Memory B cell (primary cell): ENCODE measurements at regions not wholly inside any gene's neighbourhood (a gene's known extent, or its start where the extent isn't known, plus 50 kb on each side); places are given as distances from the start of the nearest gene placed in this dataset.
"Not testable (repeated sequence)": the region's sequence is repeated elsewhere in the genome, so short reads cannot be mapped to it uniquely, and the experiment has no call there.

Experiments
- ATAC-seq: fragments of 150-1000 bp; cut with Tn5 transposase; 2 replicates; pipeline ENCODE4 v1.10.0; 2021; ENCODE audit warnings: low read depth, mild to moderate bottlenecking, moderate library complexity
- DNase-seq, 2 donors: peaks; one replicate each; pipeline ENCODE4 v3.0.0; 2022; ENCODE audit warnings: low spot score in 2 of 2
- H3K27ac Mint-ChIP-seq: one replicate; pipeline ENCODE4 v1.8.0; 2022; ENCODE audit warnings: mild to moderate bottlenecking, moderate library complexity, mixed read lengths
- H3K27me3 Mint-ChIP-seq: one replicate; pipeline ENCODE4 v1.8.0; 2022; ENCODE audit warnings: mixed read lengths
- H3K36me3 Mint-ChIP-seq: one replicate; pipeline ENCODE4 v1.8.0; 2022; ENCODE audit warnings: mild to moderate bottlenecking, mixed read lengths
- H3K4me1 Mint-ChIP-seq: one replicate; pipeline ENCODE4 v1.8.0; 2022; ENCODE audit warnings: mixed read lengths
- H3K4me3 Mint-ChIP-seq: one replicate; pipeline ENCODE4 v1.8.0; 2022; ENCODE audit warnings: mild to moderate bottlenecking, moderate library complexity, mixed read lengths
- H3K9me3 Mint-ChIP-seq: one replicate; pipeline ENCODE4 v1.8.0; 2022; ENCODE audit warnings: mixed read lengths

DNA sequence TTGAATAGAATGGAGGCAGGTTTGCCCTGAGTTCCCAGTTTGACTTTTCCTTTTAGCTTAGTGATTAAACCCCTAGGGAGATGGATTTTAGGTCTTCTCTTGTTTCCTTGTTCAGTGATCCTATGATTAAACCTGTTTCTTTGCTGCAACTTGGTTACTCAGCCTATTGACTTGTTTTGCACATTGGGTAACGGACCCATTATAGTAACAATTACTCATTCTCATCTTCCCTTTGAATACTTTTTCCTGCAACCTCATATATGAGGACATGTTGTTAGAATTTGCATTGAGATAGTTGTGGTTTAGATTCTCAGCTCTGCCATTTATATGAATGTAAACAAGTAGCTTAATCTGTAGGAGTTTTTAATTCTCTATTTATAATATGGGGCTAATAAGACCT is 489.2 kb upstream of the CNTN5 start:
- no peaks in the 10 kb centered on the region for H3K27me3 Mint-ChIP-seq
- no peaks in the 10 kb centered on the region for H3K36me3 Mint-ChIP-seq
- no peaks in the 10 kb centered on the region for H3K4me1 Mint-ChIP-seq
- DNase-seq, result no peak
- H3K27ac Mint-ChIP-seq, result no peak overlapping the region
- no peak overlapping the region for H3K4me3 Mint-ChIP-seq
- peaks cover 3% of the 10 kb centered on the region for H3K9me3 Mint-ChIP-seq
- no peak for ATAC-seq

DNA sequence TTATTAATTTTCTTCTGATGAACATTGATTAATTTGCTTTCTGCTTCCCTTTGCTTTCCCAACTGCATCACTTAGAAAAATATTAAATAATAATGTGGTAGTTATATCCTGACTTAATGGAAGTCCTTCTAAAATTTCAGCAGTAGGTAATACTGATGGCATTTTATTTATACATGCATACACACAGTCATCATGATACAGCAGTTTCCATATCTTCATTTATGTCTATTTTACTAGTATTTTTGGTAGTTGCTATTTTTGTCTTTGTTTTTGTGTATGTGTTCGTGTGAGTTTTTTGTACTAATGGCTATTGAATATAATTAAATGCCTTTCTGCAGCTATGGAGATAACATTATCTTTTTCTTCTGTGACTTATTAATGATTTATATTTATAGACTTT is 484.7 kb upstream of the CNTN5 start:
- H3K4me1 Mint-ChIP-seq, result peaks cover 2% of the 10 kb centered on the region
- no peaks in the 10 kb centered on the region for H3K27me3 Mint-ChIP-seq
- ATAC-seq (no peak), DNase-seq (no peak)
- no peaks in the 10 kb centered on the region for H3K36me3 Mint-ChIP-seq
- H3K27ac Mint-ChIP-seq, result no peak overlapping the region
- no peak overlapping the region for H3K4me3 Mint-ChIP-seq
- peaks cover 4% of the 10 kb centered on the region for H3K9me3 Mint-ChIP-seq

DNA sequence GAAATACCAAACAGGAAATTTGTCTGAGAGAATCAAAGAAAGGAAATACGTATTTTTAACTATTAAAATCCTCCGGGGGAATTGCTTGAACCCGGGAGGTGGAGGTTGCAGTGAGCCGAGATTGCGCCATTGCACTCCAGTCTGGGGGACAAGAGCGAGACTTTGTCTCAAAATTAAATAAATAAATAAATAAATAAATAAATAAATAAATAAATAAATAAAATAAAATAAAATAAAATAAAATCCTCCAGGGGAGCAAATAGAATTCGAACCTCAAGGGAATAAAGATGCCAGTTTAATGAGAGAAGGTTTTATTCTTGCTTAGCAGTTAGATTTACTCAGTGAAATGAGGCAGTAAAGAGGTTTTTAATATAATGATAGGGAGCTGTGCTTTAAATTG is 482.4 kb upstream of the CNTN5 start:
- H3K27ac Mint-ChIP-seq, H3K9me3 Mint-ChIP-seq, H3K4me3 Mint-ChIP-seq, ATAC-seq, H3K36me3 Mint-ChIP-seq, DNase-seq, H3K27me3 Mint-ChIP-seq, H3K4me1 Mint-ChIP-seq: not testable (repeated sequence)

DNA sequence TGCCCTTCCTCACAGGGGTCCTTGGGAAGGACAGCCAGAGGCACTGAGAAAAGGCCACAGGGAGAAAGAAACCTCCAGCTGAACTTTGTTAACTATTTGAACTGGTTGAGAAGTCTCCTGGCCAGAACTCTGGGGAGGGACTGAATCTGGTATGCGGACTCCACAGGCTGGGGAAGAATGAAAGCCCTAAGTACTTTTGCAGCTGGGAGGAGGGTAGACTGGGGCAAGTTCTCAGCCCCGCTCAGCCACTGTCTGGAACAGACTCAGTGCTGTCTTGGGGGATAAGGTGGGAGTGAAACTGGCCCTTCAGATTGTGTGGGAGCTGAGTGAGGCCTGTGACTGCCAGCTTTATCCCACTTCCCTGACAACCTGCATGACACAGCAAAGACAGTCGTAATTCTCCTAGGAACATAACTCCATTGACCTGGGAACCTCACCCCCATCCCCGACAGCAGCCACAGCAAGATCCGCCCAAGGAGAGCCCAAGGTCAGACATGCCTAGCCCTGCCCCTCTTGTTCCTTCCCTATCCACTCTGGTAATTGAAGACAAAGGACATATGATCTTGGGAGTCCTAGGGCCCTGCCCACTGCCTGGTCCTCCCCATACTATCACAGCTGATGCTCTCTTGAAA is 475.1 kb upstream of the CNTN5 start:
- no peak overlapping the region for H3K27ac Mint-ChIP-seq
- H3K9me3 Mint-ChIP-seq, result peaks cover 1% of the 10 kb centered on the region
- DNase-seq, result no peak
- no peaks in the 10 kb centered on the region for H3K27me3 Mint-ChIP-seq
- H3K36me3 Mint-ChIP-seq, result no peaks in the 10 kb centered on the region
- ATAC-seq, result no peak
- no peaks in the 10 kb centered on the region for H3K4me1 Mint-ChIP-seq
- no peak overlapping the region for H3K4me3 Mint-ChIP-seq

DNA sequence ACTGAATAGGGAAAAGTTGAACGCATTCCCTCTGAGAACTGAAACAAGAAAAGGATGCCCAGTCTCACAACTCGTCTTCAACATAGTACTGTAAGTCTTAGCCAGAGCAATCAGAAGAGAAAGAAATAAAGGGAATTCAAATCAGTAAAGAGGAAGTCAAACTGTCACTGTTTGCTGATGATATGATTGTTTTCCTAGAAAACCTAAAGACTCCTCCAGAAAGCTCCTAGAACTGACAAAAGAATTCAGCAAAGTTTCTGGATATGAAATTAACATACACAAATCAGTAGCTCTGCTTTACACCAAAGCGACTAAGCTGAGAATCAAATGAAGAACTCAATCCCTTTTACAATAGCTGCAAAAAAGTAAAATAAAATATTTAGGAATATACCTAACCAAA is 471.2 kb upstream of the CNTN5 start:
- Mint-ChIP-seq H3K9me3 (peaks cover 1% of the 10 kb centered on the region), H3K4me1 (no peaks in the 10 kb centered on the region), H3K27ac (no peak overlapping the region), H3K4me3 (no peak overlapping the region), H3K27me3 (no peaks in the 10 kb centered on the region), H3K36me3 (no peaks in the 10 kb centered on the region)
- ATAC-seq, result no peak
- no peak for DNase-seq

DNA sequence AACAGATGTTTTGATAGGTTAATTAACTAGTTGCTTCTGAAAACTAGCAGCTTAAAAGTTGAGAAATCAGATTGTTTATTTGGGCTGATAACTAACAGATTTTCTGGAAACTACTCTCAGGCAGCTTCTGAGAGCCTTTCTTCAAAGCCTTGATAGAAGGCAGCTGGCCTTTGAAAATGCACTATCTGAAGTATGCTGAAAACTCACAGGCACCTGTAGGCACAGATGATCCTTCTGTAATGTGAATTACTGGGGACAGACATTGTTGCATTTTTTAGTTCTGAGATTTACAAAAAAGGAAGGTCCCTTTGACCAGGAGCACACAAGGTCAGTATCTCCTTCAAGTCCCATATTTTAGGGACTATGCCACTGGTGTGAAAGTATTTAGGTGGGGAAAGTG is 460.8 kb upstream of the CNTN5 start:
- Mint-ChIP-seq H3K4me1 (no peaks in the 10 kb centered on the region), H3K9me3 (no peaks in the 10 kb centered on the region), H3K36me3 (no peaks in the 10 kb centered on the region), H3K27ac (no peak overlapping the region), H3K4me3 (no peak overlapping the region), H3K27me3 (no peaks in the 10 kb centered on the region)
- ATAC-seq (no peak), DNase-seq (no peak)

DNA sequence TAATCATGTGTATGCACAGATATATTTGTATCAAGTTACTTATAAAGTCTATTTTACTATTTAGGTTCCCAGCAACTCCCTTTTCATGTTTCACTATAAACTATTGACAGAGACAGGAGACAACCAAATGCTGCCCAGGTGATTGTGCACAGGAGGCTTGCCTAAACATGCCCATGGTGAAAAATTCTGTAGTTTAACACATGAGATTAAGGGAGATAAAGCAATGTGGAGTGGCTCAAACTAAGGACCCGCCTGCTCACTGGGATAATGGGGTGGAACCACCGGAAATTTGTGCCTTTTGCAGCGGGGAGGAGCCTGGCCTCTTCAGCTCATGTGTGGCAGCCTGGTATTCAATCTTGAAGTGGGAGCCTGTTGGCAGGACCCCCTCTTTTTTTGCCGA is 459.5 kb upstream of the CNTN5 start:
- H3K27me3 Mint-ChIP-seq, result no peaks in the 10 kb centered on the region
- H3K4me1 Mint-ChIP-seq, result no peaks in the 10 kb centered on the region
- ATAC-seq (no peak), DNase-seq (no peak)
- no peaks in the 10 kb centered on the region for H3K36me3 Mint-ChIP-seq
- no peaks in the 10 kb centered on the region for H3K9me3 Mint-ChIP-seq
- H3K4me3 Mint-ChIP-seq, result no peak overlapping the region
- no peak overlapping the region for H3K27ac Mint-ChIP-seq

DNA sequence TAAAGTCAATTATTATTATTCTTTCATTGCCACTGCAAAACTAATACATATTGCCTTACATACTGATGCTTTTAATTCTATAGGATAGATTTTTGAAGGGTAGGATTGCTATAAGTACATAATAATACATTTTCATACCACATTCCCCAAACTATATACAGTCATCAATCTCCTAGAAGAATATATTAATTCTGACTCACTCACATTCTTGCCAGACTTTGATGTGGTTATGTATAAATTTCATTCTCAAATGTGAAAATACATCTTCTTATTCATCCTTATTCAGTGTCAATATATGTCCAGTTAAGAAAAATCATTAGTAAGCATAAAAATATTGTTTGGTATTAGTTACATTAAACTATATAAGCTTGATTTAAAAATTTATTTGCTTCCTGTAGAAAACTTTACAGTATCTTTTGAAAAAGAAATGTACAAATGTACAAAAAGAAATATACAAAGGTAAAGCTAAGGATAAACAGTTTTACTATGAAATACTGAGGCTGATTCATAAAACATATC is 458.8 kb upstream of the CNTN5 start:
- no peaks in the 10 kb centered on the region for H3K4me1 Mint-ChIP-seq
- H3K27ac Mint-ChIP-seq, result no peak overlapping the region
- H3K27me3 Mint-ChIP-seq, result no peaks in the 10 kb centered on the region
- H3K4me3 Mint-ChIP-seq, result no peak overlapping the region
- DNase-seq, result no peak
- no peak for ATAC-seq
- H3K9me3 Mint-ChIP-seq, result peaks cover 1% of the 10 kb centered on the region
- no peaks in the 10 kb centered on the region for H3K36me3 Mint-ChIP-seq

DNA sequence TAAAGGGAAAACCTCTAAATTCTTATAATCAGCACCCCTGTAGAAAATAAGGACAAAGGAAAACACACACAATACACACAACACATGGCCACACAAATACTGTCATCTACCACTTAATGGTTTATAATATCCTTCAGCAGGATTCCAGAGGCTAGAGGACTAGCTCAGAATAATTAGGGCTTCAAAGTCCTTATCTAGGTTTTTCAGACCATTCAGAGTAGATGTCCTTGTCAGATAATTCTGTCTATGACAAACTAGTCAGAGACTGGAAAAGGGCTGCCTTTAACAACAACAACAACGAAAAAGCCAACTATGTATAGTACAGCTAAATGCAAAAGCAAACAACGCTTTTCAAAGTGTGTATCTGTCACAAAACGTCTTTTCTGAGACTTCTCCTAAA is 456.5 kb upstream of the CNTN5 start:
- Mint-ChIP-seq H3K36me3 (no peaks in the 10 kb centered on the region), H3K27me3 (no peaks in the 10 kb centered on the region), H3K4me3 (no peak overlapping the region), H3K27ac (no peak overlapping the region), H3K9me3 (peaks cover 4% of the 10 kb centered on the region), H3K4me1 (no peaks in the 10 kb centered on the region)
- ATAC-seq (no peak), DNase-seq (no peak)

DNA sequence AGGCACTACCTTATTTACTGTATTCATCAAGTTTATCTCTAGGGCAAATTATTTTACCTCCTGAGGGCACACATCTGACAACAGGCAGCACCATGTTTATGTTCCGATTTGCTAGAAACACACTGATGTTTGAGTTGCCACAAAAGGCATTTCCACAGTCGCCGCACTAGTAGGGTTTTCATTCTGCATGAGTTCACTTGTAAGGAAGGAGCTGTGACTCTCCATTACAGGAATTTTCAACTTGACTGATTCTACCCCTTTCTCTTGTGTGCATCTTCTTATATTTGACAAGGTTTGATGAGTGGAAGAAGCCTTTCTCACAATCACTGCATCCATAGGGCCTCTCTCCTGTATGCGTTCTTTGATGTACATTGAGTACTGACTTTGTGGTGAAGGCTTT is 455.9 kb upstream of the CNTN5 start:
- no peaks in the 10 kb centered on the region for H3K4me1 Mint-ChIP-seq
- DNase-seq, result no peak
- no peak overlapping the region for H3K27ac Mint-ChIP-seq
- no peak for ATAC-seq
- no peaks in the 10 kb centered on the region for H3K27me3 Mint-ChIP-seq
- H3K36me3 Mint-ChIP-seq, result no peaks in the 10 kb centered on the region
- no peak overlapping the region for H3K4me3 Mint-ChIP-seq
- H3K9me3 Mint-ChIP-seq, result peaks cover 4% of the 10 kb centered on the region

DNA sequence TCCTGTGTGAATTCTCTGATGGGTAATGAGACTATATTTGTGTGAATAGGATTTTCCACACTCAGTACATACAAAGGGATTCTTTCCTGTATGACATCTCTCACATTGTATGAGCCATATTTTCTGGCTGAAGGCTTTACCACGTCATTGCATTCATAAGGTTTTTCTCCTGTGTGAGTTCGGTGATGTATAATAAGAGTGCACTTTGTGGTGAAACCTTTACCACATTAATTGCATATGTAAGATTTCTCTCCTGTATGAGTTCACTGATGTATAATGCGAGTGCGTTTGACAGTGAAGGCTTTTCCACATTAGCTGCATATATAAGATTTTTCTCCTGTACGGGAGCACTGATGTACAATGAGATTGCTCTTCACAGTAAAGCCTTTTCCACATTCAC is 455.4 kb upstream of the CNTN5 start:
- ATAC-seq, result no peak

DNA sequence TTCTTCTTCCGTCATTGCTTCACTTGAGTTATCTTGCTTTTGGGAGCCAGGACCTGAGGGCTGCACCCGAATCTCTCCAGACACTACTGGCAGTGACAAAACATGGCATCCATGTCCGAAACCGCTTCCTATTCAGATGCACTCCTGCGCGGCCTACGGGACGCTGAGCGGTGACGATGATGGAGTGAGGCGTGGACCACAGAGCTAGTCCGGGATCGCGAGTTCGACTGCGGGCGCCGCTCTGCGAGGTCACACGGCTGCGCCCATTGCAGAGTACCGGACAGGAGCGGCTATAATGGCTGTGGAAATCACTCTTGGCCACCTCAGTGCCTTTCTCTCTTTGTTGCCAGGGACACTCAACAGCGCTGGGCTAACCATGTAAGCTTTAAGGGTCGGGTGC is 453.8 kb upstream of the CNTN5 start:
- H3K4me1 Mint-ChIP-seq, result no peaks in the 10 kb centered on the region
- no peaks in the 10 kb centered on the region for H3K27me3 Mint-ChIP-seq
- H3K27ac Mint-ChIP-seq, result no peak overlapping the region
- no peaks in the 10 kb centered on the region for H3K36me3 Mint-ChIP-seq
- DNase-seq (no peak), ATAC-seq (no peak)
- H3K4me3 Mint-ChIP-seq, result no peak overlapping the region
- H3K9me3 Mint-ChIP-seq, result peaks cover 4% of the 10 kb centered on the region

More for the DNA sequence above, 455.4 kb upstream of the CNTN5 start:
- Mint-ChIP-seq H3K9me3 (peaks cover 4% of the 10 kb centered on the region), H3K4me3 (no peak overlapping the region), H3K4me1 (no peaks in the 10 kb centered on the region), H3K27me3 (no peaks in the 10 kb centered on the region), H3K36me3 (no peaks in the 10 kb centered on the region), H3K27ac (no peak overlapping the region)
- no peak for DNase-seq

DNA sequence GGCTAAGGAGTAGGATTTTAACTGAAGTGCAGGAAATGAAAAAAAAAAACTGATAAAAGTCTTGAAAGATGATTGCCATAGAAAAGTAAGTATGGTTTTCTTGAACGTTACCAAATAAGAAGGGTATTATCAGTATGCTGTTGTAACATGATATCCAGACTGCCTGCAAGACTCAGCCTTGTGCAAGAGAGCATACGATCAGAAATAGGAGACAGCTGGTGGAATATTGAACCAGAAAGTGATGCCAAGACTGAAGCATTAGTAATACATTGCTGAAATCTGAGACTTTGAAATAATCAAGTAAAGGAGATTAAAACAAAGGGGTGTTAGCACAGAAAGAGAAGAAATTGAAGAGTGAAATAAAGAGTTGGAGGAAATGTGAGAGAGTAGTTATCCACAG is 452.7 kb upstream of the CNTN5 start:
- no peak for DNase-seq
- no peaks in the 10 kb centered on the region for H3K27me3 Mint-ChIP-seq
- H3K4me1 Mint-ChIP-seq, result no peaks in the 10 kb centered on the region
- no peak overlapping the region for H3K27ac Mint-ChIP-seq
- ATAC-seq, result no peak
- no peak overlapping the region for H3K4me3 Mint-ChIP-seq
- no peaks in the 10 kb centered on the region for H3K36me3 Mint-ChIP-seq
- peaks cover 4% of the 10 kb centered on the region for H3K9me3 Mint-ChIP-seq

DNA sequence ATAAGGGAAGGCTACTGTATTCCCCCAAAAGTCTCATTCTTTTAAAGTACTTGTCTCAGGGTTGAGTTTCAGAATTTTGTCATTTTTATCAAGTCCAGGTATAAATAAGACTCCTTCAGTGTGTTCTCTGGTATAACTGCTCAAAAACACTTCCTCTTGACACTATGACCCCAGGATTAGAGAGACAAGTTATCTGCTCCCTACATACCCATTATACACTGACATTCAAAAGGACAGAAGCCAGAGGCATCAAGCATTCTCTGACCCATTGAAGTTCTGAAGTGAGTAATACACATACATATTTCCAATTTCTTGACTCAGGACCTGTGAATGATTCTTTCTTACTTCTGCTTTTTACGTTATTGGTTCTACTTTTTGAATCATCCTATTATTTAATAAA is 447.8 kb upstream of the CNTN5 start:
- Mint-ChIP-seq H3K27ac (no peak overlapping the region), H3K27me3 (no peaks in the 10 kb centered on the region), H3K4me3 (no peak overlapping the region), H3K4me1 (no peaks in the 10 kb centered on the region), H3K9me3 (peaks cover 4% of the 10 kb centered on the region), H3K36me3 (no peaks in the 10 kb centered on the region)
- DNase-seq, result no peak
- no peak for ATAC-seq

DNA sequence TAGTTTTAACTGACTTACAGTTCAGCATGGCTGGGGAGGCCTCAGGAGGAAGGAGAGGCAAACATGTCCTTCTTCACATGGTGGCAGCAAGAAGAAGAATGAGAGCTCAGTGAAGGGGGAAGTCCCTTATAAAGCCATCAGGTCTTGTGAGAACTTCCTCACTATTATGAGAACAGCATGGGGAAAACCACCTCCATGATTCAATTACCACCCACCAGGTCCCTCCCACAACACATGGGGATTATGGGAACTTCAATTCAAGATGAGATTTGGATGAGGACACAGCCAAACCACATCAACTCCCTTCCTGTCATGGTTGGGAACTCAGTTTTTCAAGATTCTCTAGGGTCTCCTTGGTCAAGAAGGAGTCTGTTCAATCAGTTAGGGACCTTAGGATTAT is 432.9 kb upstream of the CNTN5 start:
- H3K9me3 Mint-ChIP-seq, result no peaks in the 10 kb centered on the region
- no peaks in the 10 kb centered on the region for H3K4me1 Mint-ChIP-seq
- no peaks in the 10 kb centered on the region for H3K36me3 Mint-ChIP-seq
- DNase-seq (no peak), ATAC-seq (no peak)
- H3K4me3 Mint-ChIP-seq, result no peak overlapping the region
- H3K27ac Mint-ChIP-seq, result no peak overlapping the region
- H3K27me3 Mint-ChIP-seq, result no peaks in the 10 kb centered on the region
